HG02798 (cell line): ENCODE measurements at regions not wholly inside any gene's neighbourhood (a gene's known extent, or its start where the extent isn't known, plus 50 kb on each side); places are given as distances from the start of the nearest gene placed in this dataset.
"Not testable (repeated sequence)": the region's sequence is repeated elsewhere in the genome, so short reads cannot be mapped to it uniquely, and the experiment has no call there.

Experiments used
- ATAC-seq: cut with Tn5 transposase; IDR thresholded peaks from one replicate; pipeline ENCODE4 v1.9.1; 2021; ENCODE audit warnings: mild to moderate bottlenecking; ENCODE audit not compliant: unreplicated experiment, poor library complexity

GRCh38 chr1:120609015-120609573 lies 114.7 kb upstream of the NBPF26 start:
- ATAC-seq: not testable (repeated sequence)

DNA sequence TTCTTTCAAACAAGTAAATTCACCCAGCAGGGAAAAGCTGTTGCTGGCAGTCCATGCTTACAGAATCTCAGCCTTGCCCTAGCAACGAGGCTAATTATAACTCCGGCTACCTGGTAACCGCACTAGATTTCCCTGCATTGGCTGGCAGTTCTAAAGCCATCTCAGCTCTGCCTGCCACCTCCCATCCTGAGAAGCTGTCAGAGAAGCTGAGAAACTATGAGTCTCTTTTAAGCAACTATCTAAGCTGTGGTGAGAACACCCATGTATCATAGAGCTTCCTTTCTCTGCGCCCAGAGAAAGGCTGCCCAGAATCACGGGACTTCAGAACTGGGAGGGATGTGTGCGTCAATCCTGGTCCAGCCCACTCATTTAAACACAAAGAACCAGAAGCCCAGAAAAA lies 113.9 kb upstream of the NBPF26 start:
- not testable (repeated sequence) for ATAC-seq

GRCh38 chr1:120614931-120615639 lies 108.7 kb upstream of the NBPF26 start:
- ATAC-seq: not testable (repeated sequence)

- ATAC-seq: not testable (repeated sequence)
Observed at GRCh38 chr1:120617493-120617892, 106.3 kb upstream of the NBPF26 start.

- not testable (repeated sequence) for ATAC-seq
Observed at GRCh38 chr1:120619867-120620692, 103.7 kb upstream of the NBPF26 start.

DNA sequence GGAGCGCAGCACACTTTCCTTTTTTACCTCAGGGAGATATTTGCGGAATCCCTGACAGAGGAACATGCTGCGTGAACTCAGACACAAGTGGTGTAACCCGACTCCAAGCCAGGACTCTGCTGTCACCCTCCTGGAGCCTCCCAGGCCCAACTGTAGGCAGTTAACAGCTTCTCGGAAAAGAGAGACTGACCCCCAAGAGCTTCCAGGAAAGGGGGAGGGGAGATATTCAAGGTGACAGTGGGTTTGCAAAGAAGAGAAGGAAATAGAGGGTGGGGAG lies 103.1 kb upstream of the NBPF26 start:
- ATAC-seq: not testable (repeated sequence)

DNA sequence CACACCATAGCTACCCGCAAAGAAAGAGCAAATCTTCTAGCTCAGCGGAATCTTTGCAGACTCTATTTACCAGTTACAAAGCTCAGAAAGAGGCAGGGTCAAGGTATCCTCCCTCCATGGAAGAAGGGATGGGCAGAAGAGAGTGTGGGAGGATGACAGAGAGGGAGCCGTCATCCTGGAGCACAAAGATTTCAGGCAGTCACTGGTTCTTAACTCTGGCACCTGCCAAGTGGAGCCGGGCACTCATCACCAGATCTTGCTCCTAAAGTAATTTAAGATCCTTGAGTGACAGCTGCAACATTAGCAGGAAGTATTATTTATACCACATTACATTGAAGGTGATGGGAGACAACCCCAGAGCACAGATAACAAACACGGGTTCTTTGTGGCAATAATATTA lies 102.5 kb upstream of the NBPF26 start:
- ATAC-seq: not testable (repeated sequence)

DNA sequence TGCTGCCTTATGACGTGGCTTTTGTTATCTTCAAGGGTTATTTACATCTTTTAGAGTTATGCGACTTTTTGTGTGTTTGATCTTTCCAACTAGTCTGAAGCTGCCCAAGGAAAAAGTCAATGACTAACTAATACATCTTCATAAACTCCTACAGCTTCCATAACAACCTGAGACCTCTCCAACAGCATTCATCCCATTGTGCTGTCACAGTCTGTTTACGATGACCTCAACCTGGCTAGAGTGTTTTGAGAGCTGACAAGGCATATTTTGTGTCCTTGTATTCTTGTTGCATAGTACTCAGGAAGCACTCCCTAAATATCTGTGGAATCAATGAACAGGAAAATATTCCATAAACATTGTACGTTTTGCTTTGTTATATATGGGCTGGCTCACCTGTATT lies 100.2 kb upstream of the NBPF26 start:
- not testable (repeated sequence) for ATAC-seq

DNA sequence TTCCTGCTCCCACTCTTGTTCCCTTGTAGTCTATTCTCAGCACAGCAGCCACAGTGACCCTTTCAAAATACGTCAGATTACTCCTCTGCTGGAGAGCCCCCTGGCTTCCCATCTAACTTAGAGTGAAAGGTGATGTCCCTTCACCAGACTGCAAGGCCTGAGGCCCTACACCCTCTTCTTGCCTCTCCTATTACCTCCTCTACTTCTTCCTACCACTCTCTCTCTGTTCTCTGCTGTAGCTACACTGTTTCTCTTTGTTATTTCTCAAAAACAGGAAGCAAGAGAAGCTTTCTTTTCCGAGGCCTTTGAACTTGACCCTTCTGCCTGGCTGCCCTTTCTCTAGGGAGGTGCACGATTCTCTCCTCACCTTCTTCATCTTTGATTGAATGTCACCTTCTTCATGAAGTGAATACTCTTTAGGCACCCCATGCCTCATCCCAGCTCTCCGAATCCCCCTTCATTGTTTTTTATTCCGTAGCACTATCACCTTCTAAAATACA lies 99.1 kb upstream of the NBPF26 start:
- ATAC-seq: not testable (repeated sequence)

DNA sequence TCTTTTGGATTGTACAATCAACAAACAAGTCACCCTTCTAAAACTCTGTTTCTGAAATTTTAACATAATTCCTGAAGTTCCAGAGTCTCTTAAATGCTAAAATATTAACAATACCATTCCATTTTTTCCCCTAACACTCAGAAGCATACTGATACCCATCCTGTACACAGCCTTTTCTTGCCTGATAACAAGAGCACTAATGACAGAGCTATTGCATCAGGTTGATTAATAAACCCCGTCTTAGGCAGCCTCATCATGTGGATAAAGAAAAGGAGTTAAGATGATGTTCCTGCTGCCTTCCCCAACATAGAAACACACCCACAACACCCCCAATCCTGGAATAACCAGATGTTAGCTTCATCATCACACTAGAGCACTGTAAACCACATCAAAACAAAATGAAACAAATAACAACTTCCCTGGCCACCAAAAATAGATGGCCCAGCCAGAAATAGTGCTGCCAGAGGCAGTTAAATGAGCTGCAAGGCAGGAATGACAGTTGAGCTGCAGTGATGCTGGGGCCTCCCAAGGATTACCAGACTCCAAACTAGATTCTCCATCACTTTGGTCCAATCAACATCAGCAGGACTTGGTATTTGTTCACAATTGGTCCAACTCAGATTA lies 93.8 kb upstream of the NBPF26 start:
- not testable (repeated sequence) for ATAC-seq

DNA sequence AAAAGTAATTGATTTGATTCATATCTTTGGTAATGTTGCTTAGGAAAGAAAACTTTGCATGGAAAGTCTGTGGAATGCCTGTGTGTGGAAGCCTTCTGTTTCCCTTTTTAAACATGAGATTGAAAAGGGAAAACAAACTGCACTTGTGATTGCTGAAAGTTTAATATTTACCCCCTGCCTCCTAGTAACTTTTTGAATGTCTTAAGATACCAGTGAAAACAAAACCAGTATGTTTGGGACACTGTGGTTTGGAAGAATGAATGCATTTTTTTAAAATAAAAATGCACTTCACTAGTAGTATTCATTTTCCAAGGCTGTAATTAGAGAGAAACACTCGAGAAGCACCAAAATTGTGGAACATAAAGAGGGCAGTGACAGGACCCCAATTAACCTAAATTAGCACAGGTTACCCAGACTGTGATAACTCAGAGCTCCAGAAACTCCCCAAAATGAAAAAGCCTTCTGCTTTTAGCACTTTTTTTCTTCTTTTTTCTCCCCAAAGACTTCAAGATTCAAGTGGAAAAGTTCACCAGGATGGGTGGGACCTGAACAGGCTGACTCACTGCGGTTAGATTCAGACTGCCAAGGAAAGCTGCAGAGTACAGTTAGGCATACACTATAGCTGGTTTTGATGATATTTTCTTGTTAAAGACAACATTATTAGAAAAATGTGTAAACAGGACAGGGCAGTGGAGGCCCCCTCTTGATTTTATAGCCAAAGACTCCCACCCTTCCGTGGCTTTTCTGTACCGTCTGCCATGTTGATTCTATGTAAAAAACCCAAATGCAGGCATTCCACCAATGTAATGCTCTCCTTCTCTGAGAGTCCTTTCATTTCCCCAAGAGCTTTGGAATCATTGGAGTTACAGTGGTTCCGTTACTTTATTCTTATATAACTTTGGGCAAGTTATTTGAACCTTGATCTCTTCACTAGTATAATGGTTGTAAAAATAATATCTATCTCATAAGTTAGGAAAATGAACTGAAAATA lies 88.6 kb upstream of the NBPF26 start:
- ATAC-seq: not testable (repeated sequence)

DNA sequence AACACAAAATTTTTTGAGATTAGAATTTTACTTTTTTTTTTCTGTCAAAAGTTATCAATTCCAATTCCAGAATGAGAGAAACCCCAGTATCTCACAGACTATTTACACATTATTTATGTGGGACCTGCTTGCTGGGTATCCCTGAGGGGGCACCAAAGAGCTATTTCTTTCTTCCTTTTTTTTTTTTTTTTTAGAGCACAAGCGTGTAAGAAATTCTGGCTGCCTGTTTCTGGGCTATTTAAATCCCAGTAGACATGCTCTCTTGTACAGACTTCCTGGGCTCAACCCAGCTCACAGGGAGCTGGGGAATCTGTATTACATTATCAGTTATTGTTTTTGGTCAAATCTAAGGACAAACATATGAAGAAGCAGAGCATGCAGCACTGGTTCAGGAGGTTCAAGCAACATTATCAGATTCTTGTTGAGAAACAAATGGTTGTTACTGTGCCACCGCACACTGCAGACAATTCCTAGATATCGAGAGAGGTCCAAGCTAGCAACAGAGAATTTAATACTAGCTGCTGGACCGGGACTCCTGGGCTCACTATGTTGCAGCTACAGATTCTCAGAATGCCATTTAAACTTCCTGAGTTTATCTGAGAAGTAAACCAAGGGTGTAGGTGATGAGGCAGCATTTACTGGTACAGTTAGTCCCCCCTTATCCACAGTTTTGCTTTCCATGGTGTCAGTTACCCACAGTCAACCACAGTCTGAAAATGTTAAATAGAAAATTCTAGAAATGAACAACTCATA lies 83.3 kb upstream of the NBPF26 start:
- ATAC-seq: not testable (repeated sequence)

DNA sequence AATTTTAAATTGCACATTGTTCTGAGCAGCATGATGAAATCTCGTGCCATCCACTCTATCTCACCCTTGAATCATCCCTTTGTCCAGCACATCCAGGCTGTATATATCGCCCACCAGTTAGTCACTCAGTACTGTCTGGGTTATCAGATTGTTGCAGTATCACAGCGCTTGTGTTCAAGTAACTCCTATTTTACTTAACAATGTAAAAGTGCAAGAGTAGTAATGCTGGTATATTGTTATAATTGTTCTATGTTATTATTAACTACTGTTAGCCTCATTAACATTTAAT lies 82.8 kb upstream of the NBPF26 start:
- not testable (repeated sequence) for ATAC-seq

GRCh38 chr1:120647182-120647581 lies 76.6 kb upstream of the NBPF26 start:
- ATAC-seq: not testable (repeated sequence)

DNA sequence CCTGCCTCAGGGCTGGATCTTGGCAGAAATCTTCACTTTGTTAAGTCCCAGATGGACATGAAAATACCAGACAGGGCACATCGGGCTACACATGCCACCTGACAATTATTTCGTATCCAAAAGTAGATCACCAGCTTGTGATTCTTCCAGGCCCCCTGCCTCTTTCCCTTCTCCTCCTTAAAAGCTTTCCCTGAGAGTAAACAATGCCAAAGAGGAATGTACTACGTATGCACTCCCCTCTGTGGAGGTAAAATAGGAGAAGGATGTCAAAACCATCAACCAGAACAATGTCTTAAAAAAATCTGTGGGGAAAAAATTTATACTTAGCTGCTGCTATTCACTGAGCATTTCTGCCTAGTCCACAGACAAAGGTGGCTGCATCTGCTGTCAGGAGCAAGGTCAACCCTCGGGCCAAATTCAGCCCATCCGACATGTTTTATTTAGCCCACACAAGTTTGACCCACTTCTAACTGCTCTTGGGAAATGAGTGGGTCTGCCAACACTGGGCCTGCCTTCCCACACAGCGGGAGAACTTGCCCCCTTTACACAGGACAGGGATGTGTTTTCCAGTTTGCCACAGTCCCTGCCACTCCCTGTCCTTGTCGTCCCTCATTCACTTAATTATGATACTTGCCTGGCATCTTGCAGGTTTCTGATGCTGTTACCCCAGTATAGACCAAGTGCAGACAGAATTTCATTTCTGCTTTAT lies 74.7 kb upstream of the NBPF26 start:
- ATAC-seq: not testable (repeated sequence)

- ATAC-seq: not testable (repeated sequence)
Observed at GRCh38 chr1:120649730-120650129, 74.0 kb upstream of the NBPF26 start.

DNA sequence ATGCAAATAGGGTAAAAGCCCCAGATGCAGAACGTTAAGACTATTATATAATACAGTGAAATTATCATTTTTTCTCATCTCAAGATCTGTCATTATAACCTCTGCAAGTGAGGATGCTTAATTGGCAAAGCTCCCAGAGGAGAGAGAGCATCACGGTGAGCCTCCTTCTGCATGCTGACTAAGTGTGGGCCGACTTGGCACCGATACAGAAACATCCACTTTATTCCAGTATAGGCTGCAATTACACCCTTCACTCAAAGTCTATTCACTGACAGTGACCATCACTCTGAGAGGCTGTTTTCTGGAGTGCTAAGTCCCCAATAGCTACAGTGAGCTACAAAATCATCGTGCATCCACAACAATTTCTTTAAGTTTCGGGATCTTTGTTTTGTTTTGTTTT lies 69.6 kb upstream of the NBPF26 start:
- not testable (repeated sequence) for ATAC-seq

DNA sequence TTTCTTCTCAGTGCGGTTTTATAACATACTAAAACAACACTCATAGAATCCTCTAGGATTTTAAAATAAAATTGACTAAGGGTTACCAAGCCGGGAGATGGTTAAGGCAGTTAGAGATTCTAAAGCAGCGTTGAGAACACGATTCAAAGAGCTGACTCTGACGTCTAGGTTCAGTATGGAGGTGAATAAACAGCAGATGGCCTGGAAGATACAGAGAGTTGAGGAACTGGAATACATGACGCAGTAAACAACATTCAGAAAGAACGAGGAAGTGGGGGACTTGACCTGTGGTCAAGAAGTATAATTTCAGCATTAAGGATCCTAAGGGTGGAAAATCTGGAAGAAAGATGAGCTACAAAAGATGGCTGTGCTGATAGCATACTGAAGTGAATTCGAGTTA lies 68.4 kb upstream of the NBPF26 start:
- not testable (repeated sequence) for ATAC-seq
